ENCODE measurements at regions not wholly inside any gene's neighbourhood (a gene's known extent, or its start where the extent isn't known, plus 50 kb on each side); places are given as distances from the start of the nearest gene placed in this dataset.

- no peak for DNase-seq (ENCODE audit: low spot score)
These were observed 194.8 kb upstream of the PFN2 start for GRCh38 chr3:150165396-150166094.

DNA sequence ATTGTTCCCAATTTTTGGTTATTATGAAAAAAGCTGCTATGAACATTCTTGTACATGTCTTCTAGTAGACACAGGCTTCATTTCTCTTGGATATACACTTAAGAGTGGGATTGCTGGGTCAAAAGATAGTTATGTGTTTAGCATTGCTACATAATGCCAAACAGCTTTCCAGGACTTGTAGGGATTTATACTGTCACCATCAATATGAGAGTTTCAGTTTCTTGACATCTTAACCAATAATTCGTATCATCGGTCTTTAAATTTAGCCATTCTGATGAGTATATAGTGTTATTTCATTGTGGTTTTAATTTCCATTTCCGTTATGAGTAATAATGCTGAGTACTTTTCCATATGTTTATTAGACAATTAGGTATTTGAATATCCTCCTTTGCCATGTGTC, 190.3 kb upstream of the PFN2 start:
- DNase-seq (ENCODE audit: low spot score) = no peak

GRCh38 chr3:150158943-150159625, 188.4 kb upstream of the PFN2 start:
- no peak for DNase-seq (ENCODE audit: low spot score)

GRCh38 chr3:150152567-150152966, 181.9 kb upstream of the PFN2 start:
- no peak for DNase-seq (ENCODE audit: low spot score)

GRCh38 chr3:150150633-150151032, 179.9 kb upstream of the PFN2 start:
- DNase-seq (ENCODE audit: low spot score) = no peak

DNA sequence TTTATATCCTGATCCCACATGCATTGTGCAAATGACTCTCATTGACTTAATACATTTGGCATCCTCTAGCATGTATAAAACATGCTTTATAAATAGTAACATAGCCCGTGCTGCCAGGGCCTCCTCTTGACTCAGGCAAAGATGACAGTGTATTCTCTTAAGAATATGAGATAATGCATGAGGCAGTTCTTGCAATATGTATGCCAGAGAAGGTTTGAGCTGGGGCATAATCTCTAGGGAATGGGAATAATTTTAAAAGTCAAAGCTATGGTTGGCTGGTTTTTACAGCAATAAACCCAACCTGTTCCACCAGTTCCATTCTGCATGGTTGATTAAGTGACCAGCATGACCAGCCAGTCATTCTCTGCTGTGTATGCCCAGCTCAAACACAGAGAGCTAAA, 179.0 kb upstream of the PFN2 start:
- no peak for DNase-seq (ENCODE audit: low spot score)

DNA sequence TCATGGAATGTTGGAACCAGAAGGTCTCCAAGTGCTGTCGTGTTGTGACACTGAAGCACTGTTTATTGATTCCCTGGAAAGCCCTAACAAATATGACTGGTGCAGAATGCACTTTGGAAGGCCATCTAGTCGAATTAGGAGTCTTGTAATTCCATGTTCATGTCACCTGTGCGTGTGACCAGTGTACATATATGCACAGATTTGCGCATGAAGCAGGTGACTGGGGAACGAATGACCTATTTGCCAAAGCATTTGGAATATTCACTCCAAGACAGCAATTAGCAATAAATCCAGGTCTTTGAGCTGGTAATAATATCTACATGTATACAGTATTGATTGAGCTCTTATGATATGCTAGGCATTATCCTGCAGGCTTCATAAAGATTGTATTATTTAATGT, 177.5 kb upstream of the PFN2 start:
- no peak for DNase-seq (ENCODE audit: low spot score)

GRCh38 chr3:150147776-150148175, 177.1 kb upstream of the PFN2 start:
- no peak for DNase-seq (ENCODE audit: low spot score)

DNA sequence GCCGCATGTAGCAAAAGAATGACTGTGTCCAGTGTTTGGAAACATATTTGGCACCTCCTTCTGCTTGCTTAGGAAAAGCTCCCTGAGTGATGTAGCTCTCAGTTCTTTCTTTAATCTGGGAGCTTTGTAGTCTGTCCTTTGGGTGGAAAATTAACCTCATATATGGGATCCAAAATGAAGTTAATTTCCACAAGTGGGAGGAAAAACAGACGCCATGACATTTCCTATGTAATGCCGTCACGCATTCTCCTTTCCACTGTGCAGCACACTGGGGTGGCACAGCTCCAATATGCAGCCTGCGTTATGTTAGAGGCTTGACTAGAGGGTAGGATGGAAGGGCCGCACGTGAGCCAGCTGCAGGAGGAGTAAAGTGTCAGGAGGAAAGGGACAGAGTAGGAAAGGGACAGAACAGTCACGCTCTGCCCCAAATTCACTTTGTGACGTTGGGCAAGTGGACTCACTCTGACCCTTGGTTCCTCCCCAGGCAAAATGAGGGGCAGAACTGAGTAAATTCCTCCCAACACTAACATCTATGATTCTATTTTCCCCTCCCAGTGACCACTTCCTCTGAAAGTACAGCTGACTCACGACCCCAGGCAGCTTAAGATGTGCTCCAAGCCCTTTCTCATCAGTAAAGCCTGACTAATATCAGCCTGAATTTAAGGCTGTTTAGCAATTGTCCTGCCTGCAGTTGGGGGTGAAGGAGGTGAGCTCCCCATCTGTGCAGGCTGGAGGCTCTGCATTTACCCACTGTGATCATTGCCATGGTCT, 176.5 kb upstream of the PFN2 start:
- DNase-seq (ENCODE audit: low spot score) = peak; percentile 20

DNA sequence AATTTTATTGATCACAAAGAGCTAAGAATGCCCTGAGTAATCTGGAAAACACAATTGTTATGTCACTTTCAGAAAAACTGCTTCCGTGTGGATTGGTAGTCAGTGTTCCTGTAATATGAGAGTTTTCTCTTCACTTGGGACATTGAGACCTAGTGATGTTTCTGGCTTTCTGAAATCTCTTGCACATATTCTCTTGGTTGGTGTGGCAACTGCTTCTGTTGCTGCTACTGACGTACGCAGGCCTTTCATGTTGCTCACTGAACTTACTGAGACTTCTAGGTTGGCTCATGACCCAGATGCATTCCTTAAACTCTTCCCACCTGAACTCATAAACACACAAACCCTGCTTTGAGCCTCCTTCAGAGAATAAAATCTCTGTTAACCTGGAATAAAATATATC, 175.0 kb upstream of the PFN2 start:
- DNase-seq (ENCODE audit: low spot score) = no peak

DNA sequence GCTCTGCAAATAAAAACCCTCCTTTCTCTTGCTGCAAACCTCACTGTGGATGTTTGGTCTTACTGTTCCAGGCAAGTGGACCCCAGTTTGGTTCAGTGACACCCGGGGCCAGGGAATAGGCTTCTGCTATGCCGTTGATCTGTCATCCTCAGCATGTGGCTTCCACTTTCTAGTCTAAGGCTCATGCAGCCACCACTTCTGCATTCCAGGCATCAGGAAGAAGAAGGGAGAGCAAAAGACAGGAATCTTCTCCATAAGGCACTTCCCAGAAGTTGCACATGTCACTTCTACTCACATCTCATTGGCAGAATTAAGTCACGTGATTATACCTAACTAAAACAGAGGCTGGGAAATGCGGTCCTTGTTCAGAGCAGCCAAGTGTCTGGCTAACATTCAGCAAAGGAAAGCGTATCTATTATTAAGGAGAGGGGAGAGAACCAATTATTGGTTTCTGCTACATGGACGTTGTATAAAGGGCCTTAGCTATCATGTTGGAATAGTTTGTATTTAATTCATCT, 173.6 kb upstream of the PFN2 start:
- no peak for DNase-seq (ENCODE audit: low spot score)

DNA sequence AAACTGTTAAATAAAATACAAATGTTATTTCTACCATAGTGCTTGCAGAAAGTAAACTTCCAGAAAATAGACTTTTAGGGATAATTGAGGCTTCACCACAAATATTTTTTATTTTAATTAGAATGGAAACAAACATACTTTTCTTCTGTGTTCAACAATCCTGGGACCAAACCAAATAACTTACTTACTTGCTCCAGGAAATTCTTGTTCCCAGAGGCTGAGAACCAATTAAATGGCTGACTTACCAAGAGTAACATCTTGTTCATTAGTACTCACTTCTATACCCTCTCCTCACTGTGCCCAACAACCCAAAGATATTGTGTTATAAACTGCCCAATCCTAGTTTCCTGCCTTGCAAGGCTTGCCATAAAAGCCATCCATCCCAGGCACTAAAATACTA, 172.2 kb upstream of the PFN2 start:
- no peak for DNase-seq (ENCODE audit: low spot score)

DNA sequence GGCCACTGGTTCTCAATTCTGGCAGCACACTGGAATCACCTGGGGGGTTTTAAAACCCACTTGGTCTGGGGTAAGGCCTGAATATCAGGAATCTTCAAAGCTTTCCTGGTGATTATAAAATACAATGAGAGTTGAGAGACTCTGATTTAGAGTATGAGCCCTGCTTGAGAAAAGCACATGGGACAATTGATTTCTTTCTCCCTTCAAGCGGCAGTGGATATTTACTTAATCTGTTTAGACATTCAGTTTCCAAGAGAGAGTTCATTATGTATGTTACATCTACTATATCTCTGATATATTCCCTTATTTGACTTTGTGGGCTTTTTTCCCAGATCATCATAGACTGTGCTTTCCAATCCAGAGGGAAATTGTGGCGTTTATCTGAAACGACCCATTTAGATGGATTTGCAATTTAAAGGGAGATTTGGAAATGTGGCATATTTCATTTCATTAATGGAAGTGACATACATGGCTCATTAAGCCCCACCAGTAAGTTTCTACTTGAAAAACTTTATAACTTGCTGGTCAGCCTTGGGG, 171.2 kb upstream of the PFN2 start:
- no peak for DNase-seq (ENCODE audit: low spot score)

DNA sequence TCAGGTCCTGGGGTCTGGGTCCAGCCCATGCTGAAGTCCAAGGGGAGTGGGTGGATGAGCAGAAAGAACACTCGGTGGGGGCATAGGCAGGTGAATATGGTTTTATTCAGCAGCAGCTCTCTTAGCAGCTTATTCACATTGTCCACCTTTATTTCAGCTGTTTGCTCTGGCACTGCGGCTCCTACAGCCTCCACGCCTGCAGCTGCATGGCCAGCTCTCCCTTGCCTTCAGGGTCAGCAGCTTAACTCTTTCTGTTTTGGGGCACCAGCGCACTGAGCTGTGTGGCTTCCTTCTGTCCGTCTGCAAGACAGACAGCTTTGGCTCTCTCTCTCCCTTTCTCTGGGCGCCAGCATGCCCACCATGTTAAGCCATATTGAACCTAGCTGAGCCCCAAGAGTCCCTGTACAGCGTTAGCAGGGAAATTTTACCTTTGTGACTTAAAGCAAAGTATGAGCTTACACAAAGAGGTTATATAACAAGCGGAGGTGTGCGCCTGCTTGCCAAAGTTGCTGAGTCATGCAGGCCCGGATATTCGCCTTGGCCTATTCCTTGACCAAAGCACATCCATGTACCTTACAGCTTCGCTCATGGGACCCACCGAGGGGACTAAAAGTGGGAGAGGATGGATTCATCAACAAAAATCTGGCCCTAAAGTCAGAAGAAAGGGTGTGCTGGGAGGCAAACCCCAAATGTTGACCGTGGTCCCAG, 170.1 kb upstream of the PFN2 start:
- DNase-seq (ENCODE audit: low spot score) = no peak

DNA sequence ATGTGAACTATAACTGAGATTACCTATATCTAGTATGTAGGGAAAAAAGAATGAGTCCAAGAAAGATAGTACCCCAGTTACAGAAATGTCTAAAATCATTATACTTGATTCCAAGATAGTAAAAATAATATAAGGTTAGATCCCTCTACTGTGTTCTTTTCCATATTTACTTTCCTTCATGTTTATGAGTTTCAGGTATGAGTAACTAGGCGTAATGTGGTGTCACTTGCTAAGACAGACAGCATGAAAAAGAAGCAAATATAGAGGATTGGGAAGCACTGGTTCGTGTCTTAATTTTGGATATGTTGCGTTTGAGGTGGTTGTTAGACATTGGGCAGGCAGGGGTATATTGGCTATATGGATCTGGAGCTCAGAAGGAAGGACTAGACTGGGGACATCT, 168.1 kb upstream of the PFN2 start:
- DNase-seq (ENCODE audit: low spot score) = no peak

- DNase-seq (ENCODE audit: low spot score) = no peak
These were observed 165.5 kb upstream of the PFN2 start for GRCh38 chr3:150136242-150136641.

GRCh38 chr3:150135287-150135721, 164.6 kb upstream of the PFN2 start:
- DNase-seq (ENCODE audit: low spot score) = no peak

- DNase-seq (ENCODE audit: low spot score) = no peak
These were observed 162.6 kb upstream of the PFN2 start for GRCh38 chr3:150133293-150133692.

DNA sequence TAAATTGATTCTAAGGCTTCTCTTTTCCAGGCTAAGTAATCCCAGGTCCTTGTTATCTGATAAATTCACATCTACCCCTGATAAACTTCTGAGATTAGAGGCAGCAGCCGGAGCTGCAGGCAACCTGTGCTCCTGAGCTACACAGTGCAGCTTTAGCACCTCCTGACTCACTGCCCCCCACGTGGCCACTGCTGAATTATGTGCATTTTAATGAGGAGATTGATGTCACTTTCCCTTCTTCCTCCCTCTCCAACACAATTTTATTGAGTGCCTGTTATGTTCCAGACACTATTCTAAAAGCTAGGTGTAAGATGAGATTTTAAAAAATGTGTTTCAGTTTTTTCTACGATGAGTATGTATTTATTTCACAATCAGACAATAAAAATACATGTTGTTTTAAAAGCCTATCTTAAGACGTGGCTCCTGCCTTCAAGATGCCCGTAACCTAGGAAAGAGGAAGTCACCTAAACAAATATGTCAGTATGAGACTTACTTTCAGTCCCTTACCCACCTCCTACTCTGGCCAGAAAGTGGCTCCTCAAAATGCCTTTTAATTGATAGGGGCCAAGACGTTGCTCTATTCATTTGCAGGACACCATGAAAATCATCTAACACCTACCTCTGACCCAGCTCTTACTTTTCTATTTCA, 161.5 kb upstream of the PFN2 start:
- peak; percentile 29 for DNase-seq (ENCODE audit: low spot score)

- DNase-seq (ENCODE audit: low spot score) = no peak
These were observed 161.0 kb upstream of the PFN2 start for GRCh38 chr3:150131663-150132062.

Measured in SK-N-DZ (cell line).